ENCODE measurements at regions not wholly inside any gene's neighbourhood (a gene's known extent, or its start where the extent isn't known, plus 50 kb on each side); places are given as distances from the start of the nearest gene placed in this dataset.

DNA sequence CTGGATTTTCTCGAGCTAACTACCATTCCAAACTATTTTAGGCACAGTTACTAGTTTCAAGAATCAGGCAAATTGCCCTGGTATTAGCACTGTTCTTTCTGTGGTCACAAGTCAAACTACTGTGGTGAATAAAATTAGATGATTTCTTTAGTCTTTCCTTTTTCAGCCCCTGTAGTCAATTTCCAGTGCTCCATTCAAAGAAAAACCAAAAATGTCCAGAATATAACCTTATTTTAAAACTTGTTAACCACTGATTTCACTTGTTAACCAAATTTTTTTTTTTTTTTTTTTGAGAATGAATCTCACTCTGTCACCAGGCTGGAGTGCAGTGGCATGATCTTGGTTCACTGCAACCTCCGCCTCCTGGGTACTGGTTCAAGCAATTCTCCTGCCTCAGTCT, 50.6 kb upstream of the USPL1 start:
- TF ChIP-seq, protein P1, sequence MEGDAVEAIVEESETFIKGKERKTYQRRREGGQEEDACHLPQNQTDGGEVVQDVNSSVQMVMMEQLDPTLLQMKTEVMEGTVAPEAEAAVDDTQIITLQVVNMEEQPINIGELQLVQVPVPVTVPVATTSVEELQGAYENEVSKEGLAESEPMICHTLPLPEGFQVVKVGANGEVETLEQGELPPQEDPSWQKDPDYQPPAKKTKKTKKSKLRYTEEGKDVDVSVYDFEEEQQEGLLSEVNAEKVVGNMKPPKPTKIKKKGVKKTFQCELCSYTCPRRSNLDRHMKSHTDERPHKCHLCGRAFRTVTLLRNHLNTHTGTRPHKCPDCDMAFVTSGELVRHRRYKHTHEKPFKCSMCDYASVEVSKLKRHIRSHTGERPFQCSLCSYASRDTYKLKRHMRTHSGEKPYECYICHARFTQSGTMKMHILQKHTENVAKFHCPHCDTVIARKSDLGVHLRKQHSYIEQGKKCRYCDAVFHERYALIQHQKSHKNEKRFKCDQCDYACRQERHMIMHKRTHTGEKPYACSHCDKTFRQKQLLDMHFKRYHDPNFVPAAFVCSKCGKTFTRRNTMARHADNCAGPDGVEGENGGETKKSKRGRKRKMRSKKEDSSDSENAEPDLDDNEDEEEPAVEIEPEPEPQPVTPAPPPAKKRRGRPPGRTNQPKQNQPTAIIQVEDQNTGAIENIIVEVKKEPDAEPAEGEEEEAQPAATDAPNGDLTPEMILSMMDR (IDR thresholded peaks at IDR 0.05; ENCODE audit: low read length), result no peak
- TF ChIP-seq EZH2 (IDR thresholded peaks at IDR 0.05; ENCODE audit: borderline replicate concordance, low read length), result no peak

Measured in OCI-LY1 (cell line).